Thoracic aorta (tissue), 2 donors: ENCODE measurements at regions not wholly inside any gene's neighbourhood (a gene's known extent, or its start where the extent isn't known, plus 50 kb on each side); places are given as distances from the start of the nearest gene placed in this dataset.

Experiments
- ATAC-seq: fragments of 150-250 bp; one replicate; pipeline ENCODE4 v1.8.0; 2017; ENCODE audit warnings: low read depth; ENCODE audit not compliant: insufficient number of reproducible peaks, low FRiP score
- DNase-seq: peaks from one replicate; pipeline ENCODE4 v3.0.0-alpha.2; 2020; ENCODE audit warnings: low spot score
- H3K27ac ChIP-seq, 2 donors: fragments of 200-600 bp; sonication (generic); 1 replicate in 1 of 2; 2 replicates in 1 of 2; pipeline ENCODE4 v1.5.1; 2016; ENCODE audit warnings: mild to moderate bottlenecking in 2 of 2, moderate library complexity in 2 of 2
- H3K27me3 ChIP-seq: fragments of 200-600 bp; sonication (generic); replicated peaks from 2 replicates; pipeline ENCODE4 v1.6.0; 2016; ENCODE audit warnings: mild to moderate bottlenecking; ENCODE audit not compliant: insufficient read depth
- H3K36me3 ChIP-seq: fragments of 200-600 bp; sonication (generic); one replicate; pipeline ENCODE4 v1.5.1; 2016
- H3K4me1 ChIP-seq, 2 donors: fragments of 200-600 bp; sonication (generic); 1 replicate in 1 of 2; 2 replicates in 1 of 2; pipeline versions ENCODE4 v1.5.1 to v1.6.0; 2016; ENCODE audit warnings: low read depth in 2 of 2, mild to moderate bottlenecking in 1 of 2; ENCODE audit not compliant: control insufficient read depth in 1 of 2
- H3K4me3 ChIP-seq: fragments of 200-600 bp; sonication (generic); 2 replicates; pipeline ENCODE4 v1.5.1; 2016; ENCODE audit warnings: mild to moderate bottlenecking
- H3K9me3 ChIP-seq: fragments of 200-600 bp; sonication (generic); 2 replicates; pipeline ENCODE4 v1.5.1; 2016
- CTCF ChIP-seq: fragments of 200-600 bp; sonication (generic); IDR thresholded peaks from one replicate; pipeline ENCODE4 v1.5.1; 2019; ENCODE audit warnings: antibody characterized with exemption

- TF ChIP-seq CTCF, result no peak
- H3K27me3 ChIP-seq, result no peaks in the 10 kb centered on the region
- H3K36me3 ChIP-seq, result no peaks in the 10 kb centered on the region
- no peak overlapping the region for H3K4me3 ChIP-seq
- H3K27ac ChIP-seq, result no peak overlapping the region
- no peak for DNase-seq
- H3K9me3 ChIP-seq, result peaks cover 8% of the 10 kb centered on the region
- no peak for ATAC-seq
- H3K4me1 ChIP-seq, result no peaks in the 10 kb centered on the region
Measured at GRCh38 chr7:46819819-46820218, 762.1 kb downstream of the TNS3 start.

- no peak overlapping the region for H3K4me3 ChIP-seq
- peaks cover 8% of the 10 kb centered on the region for H3K9me3 ChIP-seq
- peaks cover 0 to 9% of the 10 kb centered on the region in 2 donors for H3K4me1 ChIP-seq
- no peak for TF ChIP-seq CTCF
- DNase-seq, result no peak
- no peak overlapping the region for H3K27ac ChIP-seq
- H3K27me3 ChIP-seq, result no peaks in the 10 kb centered on the region
- ATAC-seq, result no peak
- H3K36me3 ChIP-seq, result no peaks in the 10 kb centered on the region
Measured at GRCh38 chr7:46814516-46815250, 767.2 kb downstream of the TNS3 start.

- DNase-seq (no peak), ATAC-seq (no peak)
- H3K27me3 ChIP-seq, result no peaks in the 10 kb centered on the region
- H3K36me3 ChIP-seq, result no peaks in the 10 kb centered on the region
- no peak overlapping the region for H3K27ac ChIP-seq
- TF ChIP-seq CTCF, result no peak
- H3K9me3 ChIP-seq, result peaks cover 8% of the 10 kb centered on the region
- H3K4me3 ChIP-seq, result no peak overlapping the region
- H3K4me1 ChIP-seq, result peaks cover 0 to 9% of the 10 kb centered on the region in 2 donors
Measured at GRCh38 chr7:46812101-46812675, 769.7 kb downstream of the TNS3 start.

GRCh38 chr7:46811529-46811928 is 770.4 kb downstream of the TNS3 start:
- H3K27ac ChIP-seq, result no peak overlapping the region
- H3K27me3 ChIP-seq, result no peaks in the 10 kb centered on the region
- no peak for DNase-seq

More at GRCh38 chr7:46811529-46811928, 770.4 kb downstream of the TNS3 start:
- TF ChIP-seq CTCF, result no peak
- no peaks in the 10 kb centered on the region for H3K36me3 ChIP-seq
- H3K4me1 ChIP-seq, result peaks cover 0 to 9% of the 10 kb centered on the region in 2 donors
- no peak for ATAC-seq
- H3K4me3 ChIP-seq, result no peak overlapping the region
- peaks cover 3% of the 10 kb centered on the region for H3K9me3 ChIP-seq
